ENCODE measurements at regions not wholly inside any gene's neighbourhood (a gene's known extent, or its start where the extent isn't known, plus 50 kb on each side); places are given as distances from the start of the nearest gene placed in this dataset.

- TF ChIP-seq CTCF (IDR thresholded peaks at IDR 0.05; ENCODE audit: low read depth, low read length, missing input control) (no peak), EGR1 (IDR thresholded peaks at IDR 0.05; ENCODE audit: low read depth in 2 of 2) (no peak), GABPA (IDR thresholded peaks at IDR 0.05 in 1 of 2, conservative IDR thresholded peaks at IDR 0.05 in 1 of 2) (no peak), ZBTB33 (IDR thresholded peaks at IDR 0.05) (no peak), SP1 (IDR thresholded peaks at IDR 0.05) (no peak), HNF4G (IDR thresholded peaks at IDR 0.05) (no peak), JUND (IDR thresholded peaks at IDR 0.05) (no peak), FOXA2 (IDR thresholded peaks at IDR 0.05) (no peak), YY1 (IDR thresholded peaks at IDR 0.05) (no peak), MAX (IDR thresholded peaks at IDR 0.05) (no peak), RXRA (IDR thresholded peaks at IDR 0.05) (no peak)
- TF ChIP-seq, protein P1, sequence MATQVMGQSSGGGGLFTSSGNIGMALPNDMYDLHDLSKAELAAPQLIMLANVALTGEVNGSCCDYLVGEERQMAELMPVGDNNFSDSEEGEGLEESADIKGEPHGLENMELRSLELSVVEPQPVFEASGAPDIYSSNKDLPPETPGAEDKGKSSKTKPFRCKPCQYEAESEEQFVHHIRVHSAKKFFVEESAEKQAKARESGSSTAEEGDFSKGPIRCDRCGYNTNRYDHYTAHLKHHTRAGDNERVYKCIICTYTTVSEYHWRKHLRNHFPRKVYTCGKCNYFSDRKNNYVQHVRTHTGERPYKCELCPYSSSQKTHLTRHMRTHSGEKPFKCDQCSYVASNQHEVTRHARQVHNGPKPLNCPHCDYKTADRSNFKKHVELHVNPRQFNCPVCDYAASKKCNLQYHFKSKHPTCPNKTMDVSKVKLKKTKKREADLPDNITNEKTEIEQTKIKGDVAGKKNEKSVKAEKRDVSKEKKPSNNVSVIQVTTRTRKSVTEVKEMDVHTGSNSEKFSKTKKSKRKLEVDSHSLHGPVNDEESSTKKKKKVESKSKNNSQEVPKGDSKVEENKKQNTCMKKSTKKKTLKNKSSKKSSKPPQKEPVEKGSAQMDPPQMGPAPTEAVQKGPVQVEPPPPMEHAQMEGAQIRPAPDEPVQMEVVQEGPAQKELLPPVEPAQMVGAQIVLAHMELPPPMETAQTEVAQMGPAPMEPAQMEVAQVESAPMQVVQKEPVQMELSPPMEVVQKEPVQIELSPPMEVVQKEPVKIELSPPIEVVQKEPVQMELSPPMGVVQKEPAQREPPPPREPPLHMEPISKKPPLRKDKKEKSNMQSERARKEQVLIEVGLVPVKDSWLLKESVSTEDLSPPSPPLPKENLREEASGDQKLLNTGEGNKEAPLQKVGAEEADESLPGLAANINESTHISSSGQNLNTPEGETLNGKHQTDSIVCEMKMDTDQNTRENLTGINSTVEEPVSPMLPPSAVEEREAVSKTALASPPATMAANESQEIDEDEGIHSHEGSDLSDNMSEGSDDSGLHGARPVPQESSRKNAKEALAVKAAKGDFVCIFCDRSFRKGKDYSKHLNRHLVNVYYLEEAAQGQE (IDR thresholded peaks at IDR 0.05) = no peak
Measured at GRCh38 chr10:118978998-118979350, 50.5 kb upstream of the NANOS1 start.
